H9 (cell line): ENCODE measurements at regions not wholly inside any gene's neighbourhood (a gene's known extent, or its start where the extent isn't known, plus 50 kb on each side); places are given as distances from the start of the nearest gene placed in this dataset.

Experiments
- DNase-seq: peaks from one replicate; pipeline ENCODE4 v3.0.0-alpha.2; 2017
- H2AFZ ChIP-seq: one replicate; pipeline ENCODE4 v1.6.1; 2013; ENCODE audit warnings: mild to moderate bottlenecking, low read length, control low read depth, moderate library complexity
- H2AK5ac ChIP-seq: 2 replicates; pipeline ENCODE4 v1.6.1; 2013; ENCODE audit warnings: low read length, control low read depth, mixed read lengths; ENCODE audit not compliant: insufficient read length
- H2BK120ac ChIP-seq: one replicate; pipeline ENCODE4 v1.6.1; 2013; ENCODE audit warnings: low read depth, mild to moderate bottlenecking, low read length, control low read depth, inconsistent platforms; ENCODE audit not compliant: poor library complexity, severe bottlenecking
- H2BK12ac ChIP-seq: 2 replicates; pipeline ENCODE4 v1.6.1; 2013; ENCODE audit warnings: low read length, control low read depth, mixed read lengths, low read depth; ENCODE audit not compliant: insufficient read length
- H2BK15ac ChIP-seq: 2 replicates; pipeline ENCODE4 v1.6.1; 2013; ENCODE audit warnings: low read depth, low read length, control low read depth
- H2BK20ac ChIP-seq: one replicate; pipeline ENCODE4 v1.6.1; 2013; ENCODE audit warnings: low read depth, mild to moderate bottlenecking, low read length, control low read depth, inconsistent platforms; ENCODE audit not compliant: poor library complexity, severe bottlenecking
- H2BK5ac ChIP-seq: 2 replicates; pipeline ENCODE4 v1.6.1; 2013; ENCODE audit warnings: low read length, control low read depth, mixed read lengths; ENCODE audit not compliant: insufficient read length
- H3K14ac ChIP-seq: 2 replicates; pipeline ENCODE4 v1.6.1; 2013; ENCODE audit warnings: low read length, control low read depth; ENCODE audit not compliant: insufficient read depth
- H3K18ac ChIP-seq: 2 replicates; pipeline ENCODE4 v1.6.1; 2013; ENCODE audit warnings: low read depth, mild to moderate bottlenecking, mixed read lengths, low read length, control low read depth; ENCODE audit not compliant: insufficient read length
- H3K23ac ChIP-seq: 2 replicates; pipeline ENCODE4 v1.6.1; 2013; ENCODE audit warnings: low read length, control low read depth, mixed read lengths, low read depth; ENCODE audit not compliant: insufficient read length
- H3K23me2 ChIP-seq: 2 replicates; pipeline ENCODE4 v1.6.1; 2013; ENCODE audit warnings: low read depth, mild to moderate bottlenecking, mixed read lengths, low read length, control low read depth; ENCODE audit not compliant: insufficient read length, poor library complexity, severe bottlenecking
- H3K27ac ChIP-seq: 2 replicates; pipeline ENCODE4 v1.5.1; 2013; ENCODE audit warnings: low read length, control low read depth, mixed read lengths, low read depth; ENCODE audit not compliant: insufficient read length
- H3K27me3 ChIP-seq: 2 replicates; pipeline ENCODE4 v1.6.1; 2013; ENCODE audit warnings: low read length, control low read depth, inconsistent platforms; ENCODE audit not compliant: insufficient read depth
- H3K4ac ChIP-seq: 2 replicates; pipeline ENCODE4 v1.6.1; 2013; ENCODE audit warnings: low read depth, mild to moderate bottlenecking, control low read depth, inconsistent platforms, low read length, moderate library complexity
- H3K4me1 ChIP-seq: 2 replicates; pipeline ENCODE4 v1.6.1; 2013; ENCODE audit warnings: low read length, control low read depth, inconsistent platforms; ENCODE audit not compliant: insufficient read depth
- H3K4me2 ChIP-seq: 2 replicates; pipeline ENCODE4 v1.6.1; 2013; ENCODE audit warnings: low read length, control low read depth, mixed read lengths; ENCODE audit not compliant: insufficient read length, insufficient read depth
- H3K56ac ChIP-seq: 2 replicates; pipeline ENCODE4 v1.6.1; 2013; ENCODE audit warnings: low read depth, mild to moderate bottlenecking, mixed read lengths, low read length, control low read depth; ENCODE audit not compliant: insufficient read length
- H3K79me1 ChIP-seq: 2 replicates; pipeline ENCODE4 v1.6.1; 2013; ENCODE audit warnings: low read depth, mild to moderate bottlenecking, moderate library complexity, low read length, control low read depth, inconsistent platforms; ENCODE audit not compliant: insufficient read depth, poor library complexity, severe bottlenecking
- H3K79me2 ChIP-seq: 2 replicates; pipeline ENCODE4 v1.6.1; 2013; ENCODE audit warnings: low read length, control low read depth, inconsistent platforms; ENCODE audit not compliant: insufficient read depth
- H3K9ac ChIP-seq: 2 replicates; pipeline ENCODE4 v1.6.1; 2013; ENCODE audit warnings: low read length, control low read depth, mixed read lengths; ENCODE audit not compliant: insufficient read length; ENCODE audit errors: extremely low read depth
- H3K9me3 ChIP-seq: one replicate; pipeline ENCODE4 v1.6.1; 2013; ENCODE audit warnings: low read depth, low read length, inconsistent platforms; ENCODE audit not compliant: control insufficient read depth
- H3T11ph ChIP-seq: one replicate; pipeline ENCODE4 v1.6.1; 2013; ENCODE audit warnings: mild to moderate bottlenecking, low read length, control low read depth, inconsistent platforms
- H4K20me1 ChIP-seq: one replicate; pipeline ENCODE4 v1.6.1; 2013; ENCODE audit not compliant: control insufficient read depth, insufficient read length, insufficient read depth
- H4K5ac ChIP-seq: 2 replicates; pipeline ENCODE4 v1.6.1; 2013; ENCODE audit warnings: low read depth, mild to moderate bottlenecking, mixed read lengths, low read length, control low read depth; ENCODE audit not compliant: insufficient read length
- H4K8ac ChIP-seq: replicated peaks from 2 replicates; pipeline ENCODE4 v1.6.1; 2013; ENCODE audit warnings: low read length, control low read depth, mixed read lengths, low read depth; ENCODE audit not compliant: insufficient read length
- H4K91ac ChIP-seq: 2 replicates; pipeline ENCODE4 v1.6.1; 2013; ENCODE audit warnings: low read depth, mild to moderate bottlenecking, moderate library complexity, mixed read lengths, low read length, control low read depth; ENCODE audit not compliant: insufficient read length
- H3K27ac Mint-ChIP-seq, 3 experiments: 2 replicates in 2 of 3; 3 replicates in 1 of 3; pipeline ENCODE4 v1.8.0; 2020 to 2021; ENCODE audit warnings: mixed read lengths in 3 of 3, mild to moderate bottlenecking in 1 of 3, moderate library complexity in 1 of 3
- H3K27me3 Mint-ChIP-seq: 2 replicates; pipeline ENCODE4 v1.8.0; 2021; ENCODE audit warnings: low read depth, mild to moderate bottlenecking, moderate library complexity, mixed read lengths
- H3K36me3 Mint-ChIP-seq, 3 experiments: 2 replicates in 2 of 3; 3 replicates in 1 of 3; pipeline ENCODE4 v1.8.0; 2020 to 2021; ENCODE audit warnings: low read depth in 3 of 3, mixed read lengths in 3 of 3; ENCODE audit not compliant: insufficient read depth in 1 of 3
- H3K4me1 Mint-ChIP-seq, 2 experiments: 2 replicates each; pipeline ENCODE4 v1.8.0; 2020; ENCODE audit warnings: mixed read lengths in 2 of 2
- H3K4me3 Mint-ChIP-seq, 2 experiments: 2 replicates in 1 of 2; 3 replicates in 1 of 2; pipeline ENCODE4 v1.8.0; 2020 to 2021; ENCODE audit warnings: mild to moderate bottlenecking in 2 of 2, mixed read lengths in 2 of 2, moderate library complexity in 1 of 2
- H3K9me3 Mint-ChIP-seq, 2 experiments: 2 replicates in 1 of 2; 3 replicates in 1 of 2; pipeline ENCODE4 v1.8.0; 2020; ENCODE audit warnings: mild to moderate bottlenecking in 2 of 2, mixed read lengths in 2 of 2, moderate library complexity in 1 of 2
- WGBS: extraction: QIAGEN DNeasy Blood & Tissue Kit; methylation state at CpG from one replicate; pipeline ENCODE4 v1.1.7; 2013; ENCODE audit warnings: missing lambda C conversion rate, low lambda C conversion rate, mixed read lengths; ENCODE audit not compliant: insufficient read length; ENCODE audit errors: extremely low coverage; 5-methylcytosine and 5-hydroxymethylcytosine counted together
- TF ChIP-seq, protein P1 (sequence below): fragments of 200-600 bp; sonication (generic); conservative IDR thresholded peaks from 3 replicates; pipeline ENCODE4 v1.8.0; 2021; ENCODE audit warnings: antibody characterized with exemption, mild to moderate bottlenecking

- Histone ChIP-seq H3K14ac (no peak overlapping the region), H3K9me3 (no peaks in the 10 kb centered on the region), H4K8ac (no peak overlapping the region), H2BK5ac (no peak overlapping the region), H3K27me3 (no peaks in the 10 kb centered on the region), H3K4me1 (no peaks in the 10 kb centered on the region), H3K56ac (no peak overlapping the region), H3K79me2 (no peaks in the 10 kb centered on the region), H3K27ac (no peak overlapping the region), H2BK15ac (no peak overlapping the region), H2AFZ (no peak overlapping the region), H3K4me2 (no peak overlapping the region), H2BK12ac (no peak overlapping the region), H4K5ac (no peak overlapping the region), H3K23ac (no peak overlapping the region), H3K23me2 (no peaks in the 10 kb centered on the region), H2BK20ac (no peak overlapping the region), H3K79me1 (no peaks in the 10 kb centered on the region), H4K20me1 (no peaks in the 10 kb centered on the region), H3K9ac (no peak overlapping the region), H3K18ac (no peak overlapping the region), H3K4ac (no peak overlapping the region), H4K91ac (no peak overlapping the region), H3T11ph (no peak overlapping the region), H2BK120ac (no peak overlapping the region), H2AK5ac (no peak overlapping the region)
- DNase-seq, result no peak
- Mint-ChIP-seq H3K27me3 (no peaks in the 10 kb centered on the region), H3K9me3 (peaks cover 0 to 11% of the 10 kb centered on the region in 2 experiments; a peak in 4 of 5 replicates), H3K4me1 (no peaks in the 10 kb centered on the region), H3K36me3 (peaks cover 0 to 11% (median 3%) of the 10 kb centered on the region in 3 experiments; a peak in 3 of 7 replicates), H3K4me3 (no peak overlapping the region), H3K27ac (no peak overlapping the region)
- TF ChIP-seq, protein P1, sequence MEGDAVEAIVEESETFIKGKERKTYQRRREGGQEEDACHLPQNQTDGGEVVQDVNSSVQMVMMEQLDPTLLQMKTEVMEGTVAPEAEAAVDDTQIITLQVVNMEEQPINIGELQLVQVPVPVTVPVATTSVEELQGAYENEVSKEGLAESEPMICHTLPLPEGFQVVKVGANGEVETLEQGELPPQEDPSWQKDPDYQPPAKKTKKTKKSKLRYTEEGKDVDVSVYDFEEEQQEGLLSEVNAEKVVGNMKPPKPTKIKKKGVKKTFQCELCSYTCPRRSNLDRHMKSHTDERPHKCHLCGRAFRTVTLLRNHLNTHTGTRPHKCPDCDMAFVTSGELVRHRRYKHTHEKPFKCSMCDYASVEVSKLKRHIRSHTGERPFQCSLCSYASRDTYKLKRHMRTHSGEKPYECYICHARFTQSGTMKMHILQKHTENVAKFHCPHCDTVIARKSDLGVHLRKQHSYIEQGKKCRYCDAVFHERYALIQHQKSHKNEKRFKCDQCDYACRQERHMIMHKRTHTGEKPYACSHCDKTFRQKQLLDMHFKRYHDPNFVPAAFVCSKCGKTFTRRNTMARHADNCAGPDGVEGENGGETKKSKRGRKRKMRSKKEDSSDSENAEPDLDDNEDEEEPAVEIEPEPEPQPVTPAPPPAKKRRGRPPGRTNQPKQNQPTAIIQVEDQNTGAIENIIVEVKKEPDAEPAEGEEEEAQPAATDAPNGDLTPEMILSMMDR, result no peak
- WGBS, result no CpG with 5 or more reads among the region's 5 CpGs
Measured at GRCh38 chr4:177937041-177937440, 494.8 kb upstream of the AGA start.
